ENCODE measurements at regions not wholly inside any gene's neighbourhood (a gene's known extent, or its start where the extent isn't known, plus 50 kb on each side); places are given as distances from the start of the nearest gene placed in this dataset.

- DNase-seq: no peak
- Mint-ChIP-seq H3K9me3 (no peaks in the 10 kb centered on the region), H3K4me1 (ENCODE audit: low read depth) (no peaks in the 10 kb centered on the region), H3K36me3 (ENCODE audit: low read depth) (no peaks in the 10 kb centered on the region), H3K27ac (no peak overlapping the region), H3K4me3 (no peak overlapping the region), H3K27me3 (ENCODE audit: low read depth) (peaks cover 12% of the 10 kb centered on the region)
- CTCF ChIA-PET: no interaction called here
- intact Hi-C loops (cut with micrococcal nuclease): no loop called here
These were observed 338.1 kb upstream of the MSX2 start for GRCh38 chr5:174386306-174386705.

- Mint-ChIP-seq H3K27me3 (ENCODE audit: low read depth) (peaks cover 12% of the 10 kb centered on the region), H3K36me3 (ENCODE audit: low read depth) (no peaks in the 10 kb centered on the region), H3K27ac (no peak overlapping the region), H3K4me3 (no peak overlapping the region), H3K4me1 (ENCODE audit: low read depth) (no peaks in the 10 kb centered on the region), H3K9me3 (no peaks in the 10 kb centered on the region)
- CTCF ChIA-PET: no interaction called here
- no peak for DNase-seq
- intact Hi-C loops (cut with micrococcal nuclease): no loop called here
These were observed 337.5 kb upstream of the MSX2 start for GRCh38 chr5:174386846-174387245.

GRCh38 chr5:174387448-174387847, 336.9 kb upstream of the MSX2 start:
- Mint-ChIP-seq H3K4me1 (ENCODE audit: low read depth) (no peaks in the 10 kb centered on the region), H3K27me3 (ENCODE audit: low read depth) (peaks cover 12% of the 10 kb centered on the region), H3K27ac (no peak overlapping the region), H3K4me3 (no peak overlapping the region), H3K36me3 (ENCODE audit: low read depth) (no peaks in the 10 kb centered on the region), H3K9me3 (no peaks in the 10 kb centered on the region)
- no peak for DNase-seq
- intact Hi-C loops (cut with micrococcal nuclease): no loop called here
- CTCF ChIA-PET: no interaction called here

DNA sequence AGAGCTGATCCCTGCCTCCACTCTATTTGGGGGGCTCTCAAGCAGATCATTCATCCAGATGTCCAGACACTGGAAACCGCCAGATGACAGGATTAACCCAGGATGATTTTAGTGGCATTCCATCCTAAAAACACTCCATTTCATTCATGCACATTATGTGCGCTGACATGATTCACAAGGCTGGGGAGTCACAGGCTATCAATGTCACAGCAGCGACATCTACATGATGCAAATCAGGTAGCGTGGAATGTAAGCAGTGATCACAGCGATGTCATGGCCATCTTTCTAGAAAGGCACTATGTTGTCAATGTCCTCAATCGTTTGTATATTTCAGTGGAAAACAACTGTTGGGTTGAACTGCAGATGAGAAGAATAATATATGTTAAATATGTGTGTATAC, 331.5 kb upstream of the MSX2 start:
- H3K4me3 Mint-ChIP-seq: no peak overlapping the region
- CTCF ChIA-PET: no interaction called here
- no peak overlapping the region for H3K27ac Mint-ChIP-seq
- no peak for DNase-seq
- no peaks in the 10 kb centered on the region for H3K4me1 Mint-ChIP-seq (ENCODE audit: low read depth)
- H3K27me3 Mint-ChIP-seq (ENCODE audit: low read depth): peaks cover 8% of the 10 kb centered on the region
- H3K36me3 Mint-ChIP-seq (ENCODE audit: low read depth): peaks cover 2% of the 10 kb centered on the region
- no peaks in the 10 kb centered on the region for H3K9me3 Mint-ChIP-seq
- intact Hi-C loops (cut with micrococcal nuclease): no loop called here

DNA sequence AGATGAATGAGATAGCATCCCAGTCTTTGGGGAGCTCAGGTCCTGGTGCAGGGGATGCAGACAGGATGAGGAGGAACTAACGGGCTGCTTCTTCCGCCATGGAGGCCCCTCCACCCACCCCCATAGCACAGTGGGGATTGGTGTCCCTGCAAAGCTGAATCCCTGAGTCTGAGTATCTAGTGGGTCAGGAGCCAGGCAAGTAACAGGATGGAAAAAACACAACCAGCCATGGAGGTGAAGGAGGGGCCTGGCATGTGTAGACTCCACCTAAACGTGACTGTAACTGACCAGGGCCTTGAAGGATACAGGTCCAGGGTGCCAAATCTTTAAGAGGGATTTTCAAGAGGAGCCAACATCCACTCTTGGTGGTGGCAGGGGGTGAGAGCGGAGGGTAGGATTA, 327.8 kb upstream of the MSX2 start:
- DNase-seq: no peak
- Mint-ChIP-seq H3K4me1 (ENCODE audit: low read depth) (no peaks in the 10 kb centered on the region), H3K36me3 (ENCODE audit: low read depth) (peaks cover 2% of the 10 kb centered on the region), H3K27ac (no peak overlapping the region), H3K4me3 (no peak overlapping the region), H3K27me3 (ENCODE audit: low read depth) (peaks cover 11% of the 10 kb centered on the region), H3K9me3 (no peaks in the 10 kb centered on the region)
- intact Hi-C loops (cut with micrococcal nuclease): no loop called here
- CTCF ChIA-PET: no interaction called here

GRCh38 chr5:174397206-174397605, 327.2 kb upstream of the MSX2 start:
- Mint-ChIP-seq H3K27ac (no peak overlapping the region), H3K36me3 (ENCODE audit: low read depth) (peaks cover 2% of the 10 kb centered on the region), H3K4me3 (no peak overlapping the region), H3K27me3 (ENCODE audit: low read depth) (peaks cover 11% of the 10 kb centered on the region), H3K9me3 (no peaks in the 10 kb centered on the region), H3K4me1 (ENCODE audit: low read depth) (no peaks in the 10 kb centered on the region)
- CTCF ChIA-PET: no interaction called here
- intact Hi-C loops (cut with micrococcal nuclease): no loop called here
- DNase-seq: no peak

GRCh38 chr5:174398171-174398570, 326.2 kb upstream of the MSX2 start:
- peaks cover 2% of the 10 kb centered on the region for H3K36me3 Mint-ChIP-seq (ENCODE audit: low read depth)

DNA sequence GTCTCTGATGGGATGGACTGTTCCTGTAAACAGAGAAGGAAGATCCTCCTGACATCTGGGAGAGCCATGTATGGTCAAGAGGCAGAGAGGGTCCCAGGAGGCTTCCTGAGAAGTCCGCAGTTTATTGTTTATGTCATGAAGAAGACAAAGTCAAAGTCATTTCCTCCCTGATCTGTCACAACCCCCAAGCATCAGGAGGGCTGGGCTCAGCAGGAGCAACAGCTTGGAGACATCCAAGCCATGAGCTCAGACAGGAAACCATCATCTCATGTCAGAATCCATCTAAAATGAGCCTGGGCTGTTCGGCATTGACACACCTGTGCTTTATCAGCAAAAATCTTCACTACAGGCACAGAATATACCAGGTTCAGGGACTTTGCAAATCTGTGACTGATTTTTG, 325.0 kb upstream of the MSX2 start:
- Mint-ChIP-seq H3K27me3 (ENCODE audit: low read depth) (peaks cover 2% of the 10 kb centered on the region), H3K4me1 (ENCODE audit: low read depth) (no peaks in the 10 kb centered on the region), H3K36me3 (ENCODE audit: low read depth) (no peaks in the 10 kb centered on the region), H3K9me3 (no peaks in the 10 kb centered on the region), H3K27ac (no peak overlapping the region), H3K4me3 (no peak overlapping the region)
- DNase-seq: no peak
- intact Hi-C loops (cut with micrococcal nuclease): no loop called here
- CTCF ChIA-PET: no interaction called here

More at GRCh38 chr5:174398171-174398570, 326.2 kb upstream of the MSX2 start:
- H3K4me1 Mint-ChIP-seq (ENCODE audit: low read depth): no peaks in the 10 kb centered on the region
- no peak for DNase-seq
- CTCF ChIA-PET: no interaction called here
- no peak overlapping the region for H3K4me3 Mint-ChIP-seq
- no peak overlapping the region for H3K27ac Mint-ChIP-seq
- H3K27me3 Mint-ChIP-seq (ENCODE audit: low read depth): peaks cover 9% of the 10 kb centered on the region
- intact Hi-C loops (cut with micrococcal nuclease): no loop called here
- no peaks in the 10 kb centered on the region for H3K9me3 Mint-ChIP-seq

- Mint-ChIP-seq H3K36me3 (ENCODE audit: low read depth) (no peaks in the 10 kb centered on the region), H3K27ac (no peak overlapping the region), H3K9me3 (no peaks in the 10 kb centered on the region), H3K4me3 (no peak overlapping the region), H3K4me1 (ENCODE audit: low read depth) (no peaks in the 10 kb centered on the region), H3K27me3 (ENCODE audit: low read depth) (peaks cover 4% of the 10 kb centered on the region)
- intact Hi-C loops (cut with micrococcal nuclease): no loop called here
- no peak for DNase-seq
- CTCF ChIA-PET: no interaction called here
These were observed 323.9 kb upstream of the MSX2 start for GRCh38 chr5:174400461-174400860.

DNA sequence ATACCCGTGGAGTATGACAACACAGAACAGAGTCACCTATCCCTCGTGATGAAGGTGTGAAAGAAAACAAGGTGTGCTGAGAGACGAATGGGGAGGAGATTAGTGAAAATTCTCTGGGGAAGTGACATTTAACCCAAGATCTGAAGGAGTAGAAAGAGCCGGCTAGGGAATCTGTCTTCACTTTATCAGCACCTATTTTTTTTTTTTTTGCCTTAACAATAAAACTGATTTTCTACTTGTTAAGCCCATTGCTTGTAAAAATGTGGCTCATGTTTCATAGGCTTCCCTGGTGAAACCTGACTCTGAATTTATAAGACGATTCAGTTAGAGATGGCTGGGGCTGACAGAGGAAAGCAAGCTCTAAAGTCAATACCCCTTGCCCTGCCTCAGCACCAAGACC, 322.6 kb upstream of the MSX2 start:
- CTCF ChIA-PET: no interaction called here
- Mint-ChIP-seq H3K9me3 (no peaks in the 10 kb centered on the region), H3K27ac (no peak overlapping the region), H3K36me3 (ENCODE audit: low read depth) (no peaks in the 10 kb centered on the region), H3K27me3 (ENCODE audit: low read depth) (peaks cover 4% of the 10 kb centered on the region), H3K4me3 (no peak overlapping the region), H3K4me1 (ENCODE audit: low read depth) (no peaks in the 10 kb centered on the region)
- intact Hi-C loops (cut with micrococcal nuclease): no loop called here
- no peak for DNase-seq

DNA sequence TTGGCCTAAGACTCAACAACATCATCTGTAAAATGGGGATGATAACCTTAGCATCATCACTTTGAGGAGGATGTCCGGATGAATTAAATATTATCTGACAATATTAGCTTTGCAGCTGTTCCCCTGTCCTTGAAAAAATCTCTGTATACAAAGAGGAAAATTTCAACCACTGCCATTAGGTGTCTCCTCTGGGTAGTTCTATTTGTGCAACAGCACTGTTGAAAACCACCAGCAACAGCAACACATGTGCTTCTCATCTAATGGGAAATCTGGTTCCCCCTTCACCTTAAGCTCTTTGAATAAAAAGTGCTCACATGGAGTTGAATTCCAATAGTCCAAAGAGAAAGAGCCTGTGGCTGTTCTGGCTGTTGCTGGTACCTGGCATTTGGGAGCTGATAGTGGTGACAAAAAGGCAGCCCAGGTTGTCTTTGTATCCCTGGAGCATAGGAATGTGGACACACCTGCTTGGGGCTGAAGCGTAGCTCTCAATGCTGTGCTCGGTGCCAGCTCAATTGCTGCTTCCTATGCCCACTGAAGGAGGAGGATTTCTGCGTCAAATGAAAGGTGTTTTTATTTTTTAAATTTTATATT, 322.1 kb upstream of the MSX2 start:
- Mint-ChIP-seq H3K4me1 (ENCODE audit: low read depth) (no peaks in the 10 kb centered on the region), H3K27me3 (ENCODE audit: low read depth) (peaks cover 5% of the 10 kb centered on the region), H3K27ac (no peak overlapping the region), H3K36me3 (ENCODE audit: low read depth) (no peaks in the 10 kb centered on the region), H3K9me3 (no peaks in the 10 kb centered on the region), H3K4me3 (no peak overlapping the region)
- no peak for DNase-seq
- CTCF ChIA-PET: no interaction called here
- intact Hi-C loops (cut with micrococcal nuclease): no loop called here

DNA sequence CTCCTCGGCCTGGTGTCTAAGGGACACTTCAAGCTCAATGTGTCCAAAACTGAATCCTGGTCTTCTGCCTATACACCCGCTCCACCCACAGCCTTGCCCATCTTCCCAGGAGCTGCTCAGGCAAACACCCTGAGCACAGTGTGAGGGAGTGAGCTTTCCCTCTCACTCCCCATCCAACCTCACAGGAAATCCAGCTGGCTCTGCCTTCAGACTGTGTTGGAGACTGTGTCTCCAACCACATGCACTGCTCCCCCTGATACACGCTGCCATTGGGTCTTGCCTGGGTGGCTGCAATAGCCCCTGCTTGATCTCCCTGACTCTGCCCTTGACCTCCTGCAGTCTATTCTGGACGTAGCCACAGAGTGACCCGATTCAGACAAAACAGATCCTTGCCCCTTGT, 319.5 kb upstream of the MSX2 start:
- CTCF ChIA-PET: no interaction called here
- no peak for DNase-seq
- Mint-ChIP-seq H3K36me3 (ENCODE audit: low read depth) (no peaks in the 10 kb centered on the region), H3K27me3 (ENCODE audit: low read depth) (peaks cover 14% of the 10 kb centered on the region), H3K9me3 (peaks cover 3% of the 10 kb centered on the region), H3K27ac (no peak overlapping the region), H3K4me1 (ENCODE audit: low read depth) (no peaks in the 10 kb centered on the region), H3K4me3 (no peak overlapping the region)
- intact Hi-C loops (cut with micrococcal nuclease): no loop called here

GRCh38 chr5:174409070-174409469, 315.3 kb upstream of the MSX2 start:
- intact Hi-C loops (cut with micrococcal nuclease): no loop called here
- no peak overlapping the region for H3K4me3 Mint-ChIP-seq
- H3K27ac Mint-ChIP-seq: no peak overlapping the region
- no peaks in the 10 kb centered on the region for H3K36me3 Mint-ChIP-seq (ENCODE audit: low read depth)
- DNase-seq: no peak
- H3K4me1 Mint-ChIP-seq (ENCODE audit: low read depth): no peaks in the 10 kb centered on the region
- peaks cover 19% of the 10 kb centered on the region for H3K27me3 Mint-ChIP-seq (ENCODE audit: low read depth)
- peaks cover 3% of the 10 kb centered on the region for H3K9me3 Mint-ChIP-seq
- CTCF ChIA-PET: interaction anchor here (0.9 kb wide), 1 partner anchor 10 kb away, joined by 3 read pairs; no protein-coding TSS in a partner anchor

GRCh38 chr5:174409971-174410370, 314.4 kb upstream of the MSX2 start:
- Mint-ChIP-seq H3K36me3 (ENCODE audit: low read depth) (no peaks in the 10 kb centered on the region), H3K4me3 (no peak overlapping the region), H3K4me1 (ENCODE audit: low read depth) (no peaks in the 10 kb centered on the region), H3K27ac (no peak overlapping the region), H3K27me3 (ENCODE audit: low read depth) (peaks cover 18% of the 10 kb centered on the region), H3K9me3 (peaks cover 3% of the 10 kb centered on the region)
- CTCF ChIA-PET: interaction anchor here (0.7 to 1.3 kb wide), 2 partner anchors 11 to 68 kb away, joined by 4 read pairs; no protein-coding TSS in a partner anchor
- DNase-seq: no peak
- intact Hi-C loops (cut with micrococcal nuclease): no loop called here
